Naive B cell (primary cell): ENCODE measurements at regions not wholly inside any gene's neighbourhood (a gene's known extent, or its start where the extent isn't known, plus 50 kb on each side); places are given as distances from the start of the nearest gene placed in this dataset.

Source experiments
- ATAC-seq, 2 donors: fragments of 150-1000 bp; cut with Tn5 transposase; 2 replicates each; pipeline ENCODE4 v1.10.0; 2021; ENCODE audit warnings: low read depth in 2 of 2, mild to moderate bottlenecking in 2 of 2, moderate library complexity in 2 of 2
- DNase-seq: peaks from one replicate; pipeline ENCODE4 v3.0.0; 2022
- H3K27ac Mint-ChIP-seq, 6 donors: one replicate each; pipeline ENCODE4 v1.8.0; 2020 to 2022; ENCODE audit warnings: mild to moderate bottlenecking in 6 of 6, mixed read lengths in 6 of 6, moderate library complexity in 5 of 6, inconsistent platforms in 2 of 6
- H3K27me3 Mint-ChIP-seq, 3 donors: one replicate each; pipeline ENCODE4 v1.8.0; 2021 to 2022; ENCODE audit warnings: mixed read lengths in 3 of 3, mild to moderate bottlenecking in 1 of 3
- H3K36me3 Mint-ChIP-seq, 2 donors: one replicate each; pipeline ENCODE4 v1.8.0; 2020 to 2022; ENCODE audit warnings: mixed read lengths in 2 of 2, inconsistent platforms in 1 of 2, mild to moderate bottlenecking in 1 of 2
- H3K4me1 Mint-ChIP-seq, 3 donors: one replicate each; pipeline ENCODE4 v1.8.0; 2020 to 2022; ENCODE audit warnings: mixed read lengths in 3 of 3, inconsistent platforms in 1 of 3, mild to moderate bottlenecking in 1 of 3, moderate library complexity in 1 of 3
- H3K4me3 Mint-ChIP-seq, 8 donors: one replicate each; pipeline ENCODE4 v1.8.0; 2020 to 2022; ENCODE audit warnings: mild to moderate bottlenecking in 8 of 8, mixed read lengths in 8 of 8, moderate library complexity in 8 of 8, inconsistent platforms in 2 of 8
- H3K9me3 Mint-ChIP-seq, 7 donors: one replicate each; pipeline ENCODE4 v1.8.0; 2020 to 2022; ENCODE audit warnings: mixed read lengths in 7 of 7, mild to moderate bottlenecking in 5 of 7, inconsistent platforms in 2 of 7, moderate library complexity in 1 of 7

- H3K27me3 Mint-ChIP-seq, result no peaks in the 10 kb centered on the region
- H3K4me3 Mint-ChIP-seq, result no peak overlapping the region
Observed at GRCh38 chr21:25324666-25325065, 282.6 kb downstream of the MRPL39 start.

DNA sequence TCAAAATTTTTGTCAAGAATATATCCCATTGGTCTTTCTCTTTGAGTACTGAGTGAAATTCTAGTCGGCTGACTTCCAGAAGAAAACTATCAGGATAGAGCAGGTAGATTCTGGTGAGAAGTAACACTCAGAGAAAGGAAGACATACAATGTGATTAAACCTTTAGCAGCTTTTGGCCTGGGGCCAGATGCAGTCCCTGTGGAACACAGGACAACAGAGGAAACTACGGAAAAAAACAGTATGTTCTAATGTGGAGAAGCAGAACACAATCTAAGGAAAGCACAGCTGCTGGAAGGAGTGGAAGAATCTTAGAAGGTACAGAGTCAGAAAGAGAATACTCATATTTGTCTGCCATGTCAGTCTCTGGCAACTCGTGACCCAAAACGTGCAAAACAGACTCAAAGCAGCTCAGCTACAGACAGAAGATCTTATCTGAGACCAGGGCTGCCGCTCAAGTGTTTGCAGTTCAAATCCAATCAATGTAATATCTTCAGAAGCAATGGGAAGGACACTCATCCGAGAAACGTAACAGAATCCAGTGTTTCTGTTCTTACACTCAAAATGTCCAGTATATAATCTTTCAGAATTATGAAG lies 283.8 kb downstream of the MRPL39 start:
- ATAC-seq (no peak), DNase-seq (no peak)
- Mint-ChIP-seq H3K36me3 (no peaks in the 10 kb centered on the region), H3K4me1 (no peaks in the 10 kb centered on the region), H3K4me3 (no peak overlapping the region), H3K27ac (peak overlapping the region in 1 of 6 donors; percentile 5), H3K9me3 (no peaks in the 10 kb centered on the region), H3K27me3 (no peaks in the 10 kb centered on the region)

More at GRCh38 chr21:25324666-25325065, 282.6 kb downstream of the MRPL39 start:
- no peaks in the 10 kb centered on the region for H3K4me1 Mint-ChIP-seq
- no peaks in the 10 kb centered on the region for H3K9me3 Mint-ChIP-seq
- ATAC-seq (no peak), DNase-seq (no peak)
- H3K27ac Mint-ChIP-seq, result no peak overlapping the region
- H3K36me3 Mint-ChIP-seq, result no peaks in the 10 kb centered on the region

GRCh38 chr21:25314247-25314646 lies 293.0 kb downstream of the MRPL39 start:
- Mint-ChIP-seq H3K4me3 (no peak overlapping the region), H3K27me3 (no peaks in the 10 kb centered on the region), H3K9me3 (peaks cover 0 to 32% (median 14%) of the 10 kb centered on the region in 7 donors), H3K36me3 (peaks cover 0 to 11% of the 10 kb centered on the region in 2 donors), H3K4me1 (peaks cover 4 to 10% (median 10%) of the 10 kb centered on the region in 3 donors), H3K27ac (no peak overlapping the region)
- ATAC-seq, result no peak
- no peak for DNase-seq

DNA sequence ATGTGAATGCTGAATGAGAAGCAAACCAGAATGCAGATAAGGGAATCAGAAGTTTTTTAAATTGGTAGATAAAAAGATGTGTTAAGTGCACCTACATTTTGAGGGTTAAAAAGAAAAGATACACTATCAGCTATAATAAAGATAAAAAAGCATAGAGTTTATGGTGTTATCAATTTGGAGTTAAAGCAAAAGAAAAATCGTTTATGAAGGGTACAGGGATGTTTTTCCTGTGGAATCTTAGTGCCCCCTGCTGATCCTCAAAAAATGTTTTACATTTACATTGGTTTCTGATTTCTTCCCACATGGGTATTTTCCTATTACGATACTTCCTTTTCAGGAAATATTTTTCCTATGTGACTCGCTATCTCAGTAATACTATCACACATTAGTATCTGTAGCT lies 293.5 kb downstream of the MRPL39 start:
- H3K36me3 Mint-ChIP-seq, result peaks cover 0 to 15% of the 10 kb centered on the region in 2 donors
- DNase-seq (peak; percentile 21), ATAC-seq (no peak)
- H3K4me1 Mint-ChIP-seq, result peaks cover 4 to 10% (median 10%) of the 10 kb centered on the region in 3 donors
- peak overlapping the region in 2 of 6 donors; percentile 7 to 67 for H3K27ac Mint-ChIP-seq
- no peaks in the 10 kb centered on the region for H3K27me3 Mint-ChIP-seq
- peaks cover 3 to 36% (median 18%) of the 10 kb centered on the region in 7 donors for H3K9me3 Mint-ChIP-seq
- peak overlapping the region in 6 of 8 donors; percentile 30 to 82 (median 56) for H3K4me3 Mint-ChIP-seq

- Mint-ChIP-seq H3K4me1 (no peaks in the 10 kb centered on the region), H3K27ac (no peak overlapping the region), H3K27me3 (no peaks in the 10 kb centered on the region), H3K36me3 (peaks cover 10 to 15% of the 10 kb centered on the region in 2 donors), H3K9me3 (peaks cover 3 to 57% (median 29%) of the 10 kb centered on the region in 7 donors), H3K4me3 (no peak overlapping the region)
- DNase-seq (no peak), ATAC-seq (no peak)
Observed at GRCh38 chr21:25307489-25307888, 299.8 kb downstream of the MRPL39 start.

- Mint-ChIP-seq H3K4me1 (peaks cover 12 to 21% (median 19%) of the 10 kb centered on the region in 3 donors), H3K36me3 (peaks cover 8 to 10% of the 10 kb centered on the region in 2 donors), H3K27ac (no peak overlapping the region), H3K27me3 (no peaks in the 10 kb centered on the region), H3K9me3 (peaks cover 3 to 28% (median 16%) of the 10 kb centered on the region in 7 donors), H3K4me3 (no peak overlapping the region)
- ATAC-seq (no peak), DNase-seq (no peak)
Observed at GRCh38 chr21:25304611-25305010, 302.7 kb downstream of the MRPL39 start.

- Mint-ChIP-seq H3K27ac (peak overlapping the region in 1 of 6 donors; percentile 49), H3K4me3 (peak overlapping the region in 2 of 8 donors; percentile 2 to 45), H3K27me3 (no peaks in the 10 kb centered on the region), H3K9me3 (peaks cover 0 to 7% (median 3%) of the 10 kb centered on the region in 7 donors), H3K4me1 (peaks cover 35 to 56% (median 47%) of the 10 kb centered on the region in 3 donors), H3K36me3 (peaks cover 0 to 6% of the 10 kb centered on the region in 2 donors)
- ATAC-seq, result no peak
- DNase-seq, result no peak
Observed at GRCh38 chr21:25300632-25301031, 306.6 kb downstream of the MRPL39 start.

- H3K27ac Mint-ChIP-seq, result peak overlapping the region; percentile 10 to 71 (median 44)
- H3K4me3 Mint-ChIP-seq, result peak overlapping the region in 6 of 8 donors; percentile 21 to 73 (median 36)
- peaks cover 4 to 7% of the 10 kb centered on the region in 2 donors for H3K36me3 Mint-ChIP-seq
- H3K9me3 Mint-ChIP-seq, result peaks cover 0 to 11% (median 3%) of the 10 kb centered on the region in 7 donors
- DNase-seq (peak; percentile 17), ATAC-seq (peak; percentile 45 to 57)
- H3K27me3 Mint-ChIP-seq, result no peaks in the 10 kb centered on the region
- peaks cover 40 to 60% (median 51%) of the 10 kb centered on the region in 3 donors for H3K4me1 Mint-ChIP-seq
Observed at GRCh38 chr21:25298512-25299491, 308.5 kb downstream of the MRPL39 start.

GRCh38 chr21:25297117-25297516 lies 310.2 kb downstream of the MRPL39 start:
- ATAC-seq, result no peak
- no peak for DNase-seq
- Mint-ChIP-seq H3K4me3 (no peak overlapping the region), H3K9me3 (peaks cover 2 to 17% (median 9%) of the 10 kb centered on the region in 7 donors), H3K27me3 (no peaks in the 10 kb centered on the region), H3K27ac (no peak overlapping the region), H3K36me3 (peaks cover 4 to 23% of the 10 kb centered on the region in 2 donors), H3K4me1 (peaks cover 40 to 58% (median 49%) of the 10 kb centered on the region in 3 donors)

DNA sequence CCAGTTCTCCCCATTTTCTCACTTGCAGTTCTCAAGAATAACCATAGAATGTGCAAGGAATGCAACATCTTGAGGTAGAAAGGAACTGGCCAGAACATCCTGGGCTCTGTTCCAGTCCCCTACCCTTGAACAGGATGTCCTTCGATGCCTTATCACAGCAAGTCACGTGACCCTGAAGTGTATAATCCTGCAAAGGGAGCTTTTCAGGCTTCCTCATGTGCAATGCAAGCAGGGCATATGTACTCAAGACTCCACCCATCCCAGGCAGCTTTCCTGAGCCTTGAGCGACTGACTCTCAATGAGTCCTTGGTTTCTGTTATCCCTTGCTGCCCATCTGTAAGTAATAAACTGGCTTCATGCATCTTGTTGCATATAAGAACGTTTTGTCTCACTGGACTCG lies 311.0 kb downstream of the MRPL39 start:
- H3K27me3 Mint-ChIP-seq, result no peaks in the 10 kb centered on the region
- H3K27ac Mint-ChIP-seq, result no peak overlapping the region
- no peak for DNase-seq
- peaks cover 4 to 23% of the 10 kb centered on the region in 2 donors for H3K36me3 Mint-ChIP-seq
- peak in 1 of 2 donors; percentile 11 for ATAC-seq
- peaks cover 2 to 17% (median 9%) of the 10 kb centered on the region in 7 donors for H3K9me3 Mint-ChIP-seq
- H3K4me3 Mint-ChIP-seq, result peak overlapping the region in 3 of 8 donors; percentile 20 to 44 (median 27)
- peaks cover 40 to 54% (median 46%) of the 10 kb centered on the region in 3 donors for H3K4me1 Mint-ChIP-seq

DNA sequence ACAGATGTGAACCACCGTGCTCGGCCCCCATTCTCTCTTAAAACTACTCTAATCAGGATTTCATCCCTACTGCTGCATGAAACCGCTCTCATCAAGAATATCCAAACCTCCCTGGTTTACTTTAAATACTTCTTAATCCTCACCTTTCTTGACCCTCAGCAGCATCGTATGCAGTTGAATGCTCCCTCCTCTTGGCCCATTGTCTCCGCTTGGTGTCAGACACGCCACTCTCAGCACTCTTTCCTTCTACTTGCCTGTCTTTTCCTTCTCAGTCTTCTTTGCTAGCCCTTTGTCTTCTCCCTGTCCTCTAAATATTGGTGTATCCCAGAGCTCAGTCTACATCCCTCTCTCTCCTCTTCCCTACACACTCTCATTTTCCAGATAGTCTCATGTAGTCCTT lies 314.9 kb downstream of the MRPL39 start:
- H3K4me3 Mint-ChIP-seq, result no peak overlapping the region
- ATAC-seq (no peak), DNase-seq (no peak)
- H3K27ac Mint-ChIP-seq, result peak overlapping the region in 1 of 6 donors; percentile 2
- peaks cover 2 to 17% (median 10%) of the 10 kb centered on the region in 7 donors for H3K9me3 Mint-ChIP-seq
- peaks cover 4 to 23% of the 10 kb centered on the region in 2 donors for H3K36me3 Mint-ChIP-seq
- peaks cover 8 to 19% (median 14%) of the 10 kb centered on the region in 3 donors for H3K4me1 Mint-ChIP-seq
- no peaks in the 10 kb centered on the region for H3K27me3 Mint-ChIP-seq

DNA sequence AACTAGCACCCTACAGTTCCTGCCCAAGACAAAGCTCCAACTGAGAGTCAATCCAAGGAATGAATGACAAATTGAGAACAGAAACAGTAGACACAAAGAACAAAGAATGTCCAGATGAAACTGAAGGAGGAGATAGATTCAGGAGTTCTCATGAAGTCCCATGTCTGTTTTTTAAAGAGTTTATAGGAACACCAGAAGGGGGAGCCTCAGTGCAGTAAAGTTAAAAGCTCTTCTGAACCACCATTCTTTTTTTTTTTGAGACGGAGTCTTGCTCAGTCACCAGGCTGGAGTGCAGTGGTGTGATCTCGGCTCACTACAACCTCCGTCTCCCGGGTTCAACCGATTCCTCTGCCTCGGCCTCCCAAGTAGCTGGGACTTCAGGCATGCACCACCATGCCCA lies 323.6 kb downstream of the MRPL39 start:
- Mint-ChIP-seq H3K4me1 (peaks cover 0 to 18% (median 15%) of the 10 kb centered on the region in 3 donors), H3K4me3 (no peak overlapping the region), H3K9me3 (peaks cover 0 to 5% (median 0%) of the 10 kb centered on the region in 7 donors), H3K27me3 (no peaks in the 10 kb centered on the region), H3K36me3 (no peaks in the 10 kb centered on the region), H3K27ac (peak overlapping the region in 2 of 6 donors; percentile 34 to 70)
- ATAC-seq, result no peak
- no peak for DNase-seq

DNA sequence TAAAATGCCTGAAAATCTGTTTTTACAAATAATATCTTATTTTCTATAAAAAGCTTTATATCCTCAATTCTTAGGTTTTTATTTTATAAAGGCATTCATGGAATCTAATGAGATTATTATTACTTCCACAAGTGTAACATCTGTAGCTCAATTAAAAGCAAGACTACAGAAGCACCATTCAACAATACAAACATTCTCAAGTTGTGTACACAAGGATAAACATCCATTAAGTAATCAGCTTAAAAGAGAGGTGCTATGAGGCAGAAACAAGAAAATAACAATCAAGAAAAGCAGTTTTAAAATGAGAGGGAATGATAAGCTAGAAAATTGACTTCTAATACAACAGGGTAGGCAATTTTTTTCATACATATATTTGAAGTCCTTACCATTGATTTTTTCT lies 326.1 kb downstream of the MRPL39 start:
- no peak for ATAC-seq
- Mint-ChIP-seq H3K4me1 (peaks cover 0 to 18% (median 15%) of the 10 kb centered on the region in 3 donors), H3K9me3 (peaks cover 0 to 4% (median 0%) of the 10 kb centered on the region in 7 donors)

More for the DNA sequence above, 326.1 kb downstream of the MRPL39 start:
- Mint-ChIP-seq H3K4me3 (no peak overlapping the region), H3K27ac (no peak overlapping the region), H3K36me3 (no peaks in the 10 kb centered on the region), H3K27me3 (no peaks in the 10 kb centered on the region)
- DNase-seq, result no peak
